ENCODE measurements at regions not wholly inside any gene's neighbourhood (a gene's known extent, or its start where the extent isn't known, plus 50 kb on each side); places are given as distances from the start of the nearest gene placed in this dataset.

DNA sequence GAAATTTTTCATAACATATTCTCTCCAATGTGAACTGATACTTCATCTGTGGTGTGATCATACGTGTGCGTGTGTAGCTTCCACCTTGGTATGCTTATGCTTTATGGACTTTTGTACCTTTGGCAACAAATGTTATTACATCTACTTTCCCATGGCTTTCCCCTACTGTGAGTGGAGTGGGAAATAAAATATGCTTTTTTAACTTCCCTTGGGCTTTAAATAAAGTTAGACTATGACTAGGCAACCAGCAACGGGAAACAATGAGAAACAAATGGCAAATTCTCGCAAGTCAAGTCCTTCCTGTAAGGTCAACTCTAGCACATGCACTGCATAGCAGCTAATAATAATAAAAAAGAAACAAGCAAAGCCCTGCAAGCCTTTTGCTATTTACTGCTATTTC, 205.0 kb upstream of the PDE5A start:
- intact Hi-C loops (cut with micrococcal nuclease) = no loop called here
- peaks cover 0 to 2% (median 0%) of the 10 kb centered on the region in 5 donors for H3K36me3 Mint-ChIP-seq
- no peak overlapping the region for H3K27ac Mint-ChIP-seq
- Histone ChIP-seq H3K4me3 (ENCODE audit: low read length) (no peak overlapping the region), H3K27ac (ENCODE audit: low read depth, low read length) (no peak overlapping the region), H3K36me3 (ENCODE audit: control insufficient read depth in 2 of 3, insufficient read depth in 3 of 3, low read length in 3 of 3) (no peaks in the 10 kb centered on the region), H3K27me3 (ENCODE audit: control insufficient read depth in 2 of 2, insufficient read depth in 2 of 2, low read length in 2 of 2) (no peaks in the 10 kb centered on the region), H3K4me1 (ENCODE audit: control insufficient read depth in 2 of 2, insufficient read depth in 2 of 2, low read length in 2 of 2) (no peaks in the 10 kb centered on the region), H3K9me3 (ENCODE audit: control insufficient read depth in 2 of 3, low read length in 3 of 3) (no peaks in the 10 kb centered on the region)
- ChIA-PET POLR2A (no interaction called here), CTCF (no interaction called here)
- H3K27me3 Mint-ChIP-seq = peaks cover 0 to 9% (median 0%) of the 10 kb centered on the region in 5 donors
- no peak overlapping the region for H3K4me3 Mint-ChIP-seq
- H3K4me1 Mint-ChIP-seq = no peaks in the 10 kb centered on the region
- peaks cover 0 to 9% (median 0%) of the 10 kb centered on the region in 11 donors for H3K9me3 Mint-ChIP-seq
- DNase-seq (no peak), ATAC-seq (no peak)

- Mint-ChIP-seq H3K4me1 (no peaks in the 10 kb centered on the region), H3K27me3 (peaks cover 0 to under 1% (median 0%) of the 10 kb centered on the region in 5 donors), H3K4me3 (no peak overlapping the region), H3K36me3 (no peaks in the 10 kb centered on the region), H3K27ac (no peak overlapping the region), H3K9me3 (peaks cover 0 to 9% (median 1%) of the 10 kb centered on the region in 11 donors)
- ChIA-PET CTCF (no interaction called here), POLR2A (no interaction called here)
- Histone ChIP-seq H3K36me3 (ENCODE audit: control insufficient read depth in 2 of 3, insufficient read depth in 3 of 3, low read length in 3 of 3) (no peaks in the 10 kb centered on the region), H3K4me3 (ENCODE audit: low read length) (no peak overlapping the region), H3K27me3 (ENCODE audit: control insufficient read depth in 2 of 2, insufficient read depth in 2 of 2, low read length in 2 of 2) (no peaks in the 10 kb centered on the region), H3K4me1 (ENCODE audit: control insufficient read depth in 2 of 2, insufficient read depth in 2 of 2, low read length in 2 of 2) (no peaks in the 10 kb centered on the region), H3K9me3 (ENCODE audit: control insufficient read depth in 2 of 3, low read length in 3 of 3) (no peaks in the 10 kb centered on the region), H3K27ac (ENCODE audit: low read depth, low read length) (no peak overlapping the region)
- DNase-seq (no peak), ATAC-seq (no peak)
- intact Hi-C loops (cut with micrococcal nuclease) = no loop called here
These were observed 204.2 kb upstream of the PDE5A start for GRCh38 chr4:119832776-119833175.

DNA sequence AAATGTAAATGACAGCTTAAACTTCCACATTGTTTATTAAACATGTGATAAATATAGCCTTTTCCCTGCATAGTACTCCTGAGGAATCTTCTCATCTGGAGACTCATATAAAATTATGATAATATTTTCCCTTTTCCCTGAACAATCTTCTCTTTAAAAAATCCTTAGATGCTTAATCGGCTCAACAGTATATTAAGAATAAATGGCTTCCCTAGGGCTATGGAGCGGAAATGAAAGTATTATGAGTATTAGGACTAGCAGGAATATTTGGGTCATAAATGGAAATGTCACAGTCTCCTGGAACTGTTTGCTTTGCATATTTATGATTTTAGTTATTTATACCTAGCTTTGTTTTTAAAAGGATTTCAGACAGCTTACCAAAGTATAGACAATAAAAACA, 200.7 kb upstream of the PDE5A start:
- H3K9me3 ChIP-seq (ENCODE audit: control insufficient read depth in 2 of 3, low read length in 3 of 3) = no peaks in the 10 kb centered on the region
- ATAC-seq = no peak
- no peaks in the 10 kb centered on the region for H3K27me3 ChIP-seq (ENCODE audit: control insufficient read depth in 2 of 2, insufficient read depth in 2 of 2, low read length in 2 of 2)
- H3K4me3 Mint-ChIP-seq = no peak overlapping the region
- ChIA-PET POLR2A (no interaction called here), CTCF (no interaction called here)
- H3K36me3 Mint-ChIP-seq = no peaks in the 10 kb centered on the region
- no peak for DNase-seq
- no peak overlapping the region for H3K27ac ChIP-seq (ENCODE audit: low read depth, low read length)
- intact Hi-C loops (cut with micrococcal nuclease) = no loop called here
- no peaks in the 10 kb centered on the region for H3K36me3 ChIP-seq (ENCODE audit: control insufficient read depth in 2 of 3, insufficient read depth in 3 of 3, low read length in 3 of 3)
- no peak overlapping the region for H3K27ac Mint-ChIP-seq
- H3K4me3 ChIP-seq (ENCODE audit: low read length) = no peak overlapping the region
- H3K27me3 Mint-ChIP-seq = no peaks in the 10 kb centered on the region
- peaks cover 0 to 15% (median 1%) of the 10 kb centered on the region in 11 donors for H3K9me3 Mint-ChIP-seq
- H3K4me1 Mint-ChIP-seq = no peaks in the 10 kb centered on the region
- no peaks in the 10 kb centered on the region for H3K4me1 ChIP-seq (ENCODE audit: control insufficient read depth in 2 of 2, insufficient read depth in 2 of 2, low read length in 2 of 2)

GRCh38 chr4:119825696-119826095, 197.1 kb upstream of the PDE5A start:
- H3K4me1 ChIP-seq (ENCODE audit: control insufficient read depth in 2 of 2, insufficient read depth in 2 of 2, low read length in 2 of 2) = no peaks in the 10 kb centered on the region
- no peaks in the 10 kb centered on the region for H3K36me3 Mint-ChIP-seq
- H3K4me1 Mint-ChIP-seq = no peaks in the 10 kb centered on the region
- POLR2A ChIA-PET = no interaction called here
- no peak overlapping the region for H3K4me3 ChIP-seq (ENCODE audit: low read length)
- intact Hi-C loops (cut with micrococcal nuclease) = no loop called here
- no peaks in the 10 kb centered on the region for H3K27me3 Mint-ChIP-seq
- DNase-seq = no peak
- CTCF ChIA-PET = no interaction called here
- H3K27ac ChIP-seq (ENCODE audit: low read depth, low read length) = no peak overlapping the region
- peaks cover 0 to 7% (median 0%) of the 10 kb centered on the region in 11 donors for H3K9me3 Mint-ChIP-seq
- H3K27me3 ChIP-seq (ENCODE audit: control insufficient read depth in 2 of 2, insufficient read depth in 2 of 2, low read length in 2 of 2) = no peaks in the 10 kb centered on the region
- no peaks in the 10 kb centered on the region for H3K9me3 ChIP-seq (ENCODE audit: control insufficient read depth in 2 of 3, low read length in 3 of 3)
- H3K36me3 ChIP-seq (ENCODE audit: control insufficient read depth in 2 of 3, insufficient read depth in 3 of 3, low read length in 3 of 3) = no peaks in the 10 kb centered on the region
- H3K4me3 Mint-ChIP-seq = no peak overlapping the region
- no peak overlapping the region for H3K27ac Mint-ChIP-seq
- ATAC-seq = no peak

DNA sequence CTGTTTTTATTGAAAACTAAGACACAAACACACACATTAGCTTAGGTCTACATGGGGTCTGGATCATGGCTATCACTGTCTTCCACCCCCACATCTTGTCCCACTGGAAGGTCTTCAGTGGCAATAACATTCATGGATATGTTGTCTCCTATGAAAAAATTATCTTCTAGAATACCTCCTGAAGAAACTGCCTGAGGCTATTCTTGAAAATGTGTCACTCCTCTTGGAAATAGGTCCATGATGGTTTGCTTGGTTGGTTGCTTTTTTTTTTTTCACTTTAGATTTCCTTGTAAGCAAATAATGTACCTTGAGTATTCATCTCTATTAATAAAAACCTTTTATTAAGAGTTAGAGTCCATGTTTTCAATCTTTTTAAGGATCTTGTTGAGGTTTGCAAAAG, 195.3 kb upstream of the PDE5A start:
- Mint-ChIP-seq H3K4me3 (no peak overlapping the region), H3K4me1 (no peaks in the 10 kb centered on the region), H3K27me3 (peaks cover 0 to 5% (median 0%) of the 10 kb centered on the region in 5 donors), H3K36me3 (no peaks in the 10 kb centered on the region), H3K9me3 (peaks cover 0 to 7% (median 0%) of the 10 kb centered on the region in 11 donors), H3K27ac (no peak overlapping the region)
- Histone ChIP-seq H3K9me3 (ENCODE audit: control insufficient read depth in 2 of 3, low read length in 3 of 3) (no peaks in the 10 kb centered on the region), H3K4me1 (ENCODE audit: control insufficient read depth in 2 of 2, insufficient read depth in 2 of 2, low read length in 2 of 2) (no peaks in the 10 kb centered on the region), H3K27ac (ENCODE audit: low read depth, low read length) (no peak overlapping the region), H3K36me3 (ENCODE audit: control insufficient read depth in 2 of 3, insufficient read depth in 3 of 3, low read length in 3 of 3) (no peaks in the 10 kb centered on the region), H3K4me3 (ENCODE audit: low read length) (no peak overlapping the region), H3K27me3 (ENCODE audit: control insufficient read depth in 2 of 2, insufficient read depth in 2 of 2, low read length in 2 of 2) (no peaks in the 10 kb centered on the region)
- ATAC-seq = no peak
- intact Hi-C loops (cut with micrococcal nuclease) = no loop called here
- DNase-seq = no peak
- ChIA-PET CTCF (no interaction called here), POLR2A (no interaction called here)

GRCh38 chr4:119823045-119823444, 194.4 kb upstream of the PDE5A start:
- no peaks in the 10 kb centered on the region for H3K27me3 ChIP-seq (ENCODE audit: control insufficient read depth in 2 of 2, insufficient read depth in 2 of 2, low read length in 2 of 2)
- DNase-seq (no peak), ATAC-seq (no peak)
- Mint-ChIP-seq H3K4me3 (no peak overlapping the region), H3K4me1 (no peaks in the 10 kb centered on the region), H3K27me3 (peaks cover 0 to 10% (median 3%) of the 10 kb centered on the region in 5 donors), H3K36me3 (no peaks in the 10 kb centered on the region), H3K9me3 (peaks cover 0 to 7% (median 0%) of the 10 kb centered on the region in 11 donors), H3K27ac (no peak overlapping the region)
- H3K27ac ChIP-seq (ENCODE audit: low read depth, low read length) = no peak overlapping the region
- H3K4me1 ChIP-seq (ENCODE audit: control insufficient read depth in 2 of 2, insufficient read depth in 2 of 2, low read length in 2 of 2) = no peaks in the 10 kb centered on the region
- POLR2A ChIA-PET = no interaction called here
- no peaks in the 10 kb centered on the region for H3K9me3 ChIP-seq (ENCODE audit: control insufficient read depth in 2 of 3, low read length in 3 of 3)
- H3K4me3 ChIP-seq (ENCODE audit: low read length) = no peak overlapping the region
- CTCF ChIA-PET = no interaction called here
- intact Hi-C loops (cut with micrococcal nuclease) = no loop called here
- H3K36me3 ChIP-seq (ENCODE audit: control insufficient read depth in 2 of 3, insufficient read depth in 3 of 3, low read length in 3 of 3) = no peaks in the 10 kb centered on the region

GRCh38 chr4:119816473-119816872, 187.9 kb upstream of the PDE5A start:
- no peaks in the 10 kb centered on the region for H3K36me3 Mint-ChIP-seq
- intact Hi-C loops (cut with micrococcal nuclease) = no loop called here
- no peaks in the 10 kb centered on the region for H3K27me3 ChIP-seq (ENCODE audit: control insufficient read depth in 2 of 2, insufficient read depth in 2 of 2, low read length in 2 of 2)
- H3K9me3 ChIP-seq (ENCODE audit: control insufficient read depth in 2 of 3, low read length in 3 of 3) = peaks cover 0 to 10% (median 0%) of the 10 kb centered on the region in 3 experiments
- H3K4me1 Mint-ChIP-seq = no peaks in the 10 kb centered on the region
- H3K36me3 ChIP-seq (ENCODE audit: control insufficient read depth in 2 of 3, insufficient read depth in 3 of 3, low read length in 3 of 3) = no peaks in the 10 kb centered on the region
- H3K4me1 ChIP-seq (ENCODE audit: control insufficient read depth in 2 of 2, insufficient read depth in 2 of 2, low read length in 2 of 2) = no peaks in the 10 kb centered on the region
- CTCF ChIA-PET = no interaction called here
- H3K4me3 ChIP-seq (ENCODE audit: low read length) = no peak overlapping the region
- H3K27me3 Mint-ChIP-seq = peaks cover 0 to 14% (median 4%) of the 10 kb centered on the region in 5 donors
- H3K27ac Mint-ChIP-seq = no peak overlapping the region
- H3K27ac ChIP-seq (ENCODE audit: low read depth, low read length) = no peak overlapping the region
- DNase-seq (no peak), ATAC-seq (no peak)
- peaks cover 0 to 33% (median 12%) of the 10 kb centered on the region in 11 donors for H3K9me3 Mint-ChIP-seq
- POLR2A ChIA-PET = no interaction called here
- H3K4me3 Mint-ChIP-seq = no peak overlapping the region

Data from naive thymus-derived CD4-positive, alpha-beta T cell (primary cell).